CD14-positive monocyte (primary cell): ENCODE measurements at regions not wholly inside any gene's neighbourhood (a gene's known extent, or its start where the extent isn't known, plus 50 kb on each side); places are given as distances from the start of the nearest gene placed in this dataset.

Source experiments
- DNase-seq, 3 donors: peaks; one replicate each; pipeline ENCODE4 v3.0.0-alpha.2; 2011 to 2022
- H2AFZ ChIP-seq: 2 replicates; pipeline ENCODE4 v1.6.0; 2012; ENCODE audit warnings: mild to moderate bottlenecking, low read depth, low read length, inconsistent platforms; ENCODE audit not compliant: insufficient read depth, poor library complexity, severe bottlenecking
- H3K27ac ChIP-seq, 2 donors: 1 replicate in 1 of 2; 2 replicates in 1 of 2; pipeline ENCODE4 v1.5.1; 2012 to 2013; ENCODE audit warnings: low read length in 2 of 2, control low read depth in 1 of 2, inconsistent platforms in 1 of 2, low read depth in 1 of 2, mild to moderate bottlenecking in 1 of 2
- H3K27me3 ChIP-seq, 2 donors: one replicate each; pipeline versions ENCODE4 v1.6.0 to v1.6.1; 2011 to 2013; ENCODE audit warnings: low read length in 2 of 2; ENCODE audit not compliant: control insufficient read depth in 2 of 2, insufficient read depth in 2 of 2
- H3K36me3 ChIP-seq, 2 donors: replicated peaks in 1 of 2; 1 replicate in 1 of 2; 2 replicates in 1 of 2; pipeline versions ENCODE4 v1.5.1 to v1.6.1; 2012 to 2013; ENCODE audit warnings: low read length in 2 of 2, control low read depth in 1 of 2, inconsistent platforms in 1 of 2, mild to moderate bottlenecking in 1 of 2; ENCODE audit not compliant: insufficient read depth in 2 of 2, control insufficient read depth in 1 of 2
- H3K4me1 ChIP-seq, 2 donors: 1 replicate in 1 of 2; 2 replicates in 1 of 2; pipeline versions ENCODE4 v1.5.1 to v1.6.1; 2012 to 2013; ENCODE audit warnings: low read length in 2 of 2, control low read depth in 1 of 2, inconsistent platforms in 1 of 2, mild to moderate bottlenecking in 1 of 2, moderate library complexity in 1 of 2; ENCODE audit not compliant: insufficient read depth in 2 of 2, control insufficient read depth in 1 of 2
- H3K4me2 ChIP-seq: replicated peaks from 2 replicates; pipeline ENCODE3; 2012; ENCODE audit warnings: low read length, moderate library complexity, mild to moderate bottlenecking; ENCODE audit not compliant: poor library complexity, severe bottlenecking; ENCODE audit errors: extremely low read depth
- H3K4me3 ChIP-seq, 3 experiments: fragments of 200-600 bp in 1 of 3; sonication (generic) in 1 of 3; replicated peaks in 1 of 3; 1 replicate in 2 of 3; 2 replicates in 1 of 3; pipeline ENCODE4 v1.5.1; 2011 to 2013; ENCODE audit warnings: low read length in 3 of 3, mild to moderate bottlenecking in 3 of 3, control low read depth in 2 of 3, low read depth in 2 of 3, inconsistent platforms in 1 of 3, moderate library complexity in 1 of 3
- H3K79me2 ChIP-seq: 2 replicates; pipeline ENCODE4 v1.6.0; 2012; ENCODE audit warnings: mild to moderate bottlenecking, control low read depth, inconsistent platforms, low read length, moderate library complexity; ENCODE audit not compliant: insufficient read depth
- H3K9ac ChIP-seq: 2 replicates; pipeline ENCODE4 v1.6.0; 2017; ENCODE audit warnings: low read length, mild to moderate bottlenecking; ENCODE audit not compliant: insufficient read depth, poor library complexity, severe bottlenecking
- H3K9me3 ChIP-seq, 2 donors: replicated peaks in 1 of 2; 1 replicate in 1 of 2; 2 replicates in 1 of 2; pipeline versions ENCODE4 v1.5.1 to v1.6.1; 2012 to 2013; ENCODE audit warnings: low read length in 2 of 2, control low read depth in 1 of 2; ENCODE audit not compliant: control insufficient read depth in 1 of 2, insufficient read depth in 1 of 2
- H4K20me1 ChIP-seq: 2 replicates; pipeline ENCODE4 v1.6.0; 2012; ENCODE audit warnings: mild to moderate bottlenecking, low read length, control low read depth, moderate library complexity; ENCODE audit not compliant: insufficient read depth
- H3K27ac Mint-ChIP-seq, 7 donors: one replicate each; pipeline ENCODE4 v1.8.0; 2020; ENCODE audit warnings: mild to moderate bottlenecking in 7 of 7, mixed read lengths in 7 of 7, moderate library complexity in 6 of 7, inconsistent platforms in 2 of 7
- H3K27me3 Mint-ChIP-seq, 3 donors: one replicate each; pipeline ENCODE4 v1.8.0; 2021 to 2022; ENCODE audit warnings: low read depth in 3 of 3, mild to moderate bottlenecking in 3 of 3, mixed read lengths in 3 of 3, moderate library complexity in 3 of 3, inconsistent platforms in 1 of 3
- H3K36me3 Mint-ChIP-seq, 2 donors: one replicate each; pipeline ENCODE4 v1.8.0; 2020; ENCODE audit warnings: mixed read lengths in 2 of 2, inconsistent platforms in 1 of 2, mild to moderate bottlenecking in 1 of 2
- H3K4me1 Mint-ChIP-seq: one replicate; pipeline ENCODE4 v1.8.0; 2020; ENCODE audit warnings: mild to moderate bottlenecking, mixed read lengths
- H3K4me3 Mint-ChIP-seq, 2 donors: one replicate each; pipeline ENCODE4 v1.8.0; 2020; ENCODE audit warnings: mild to moderate bottlenecking in 2 of 2, mixed read lengths in 2 of 2, moderate library complexity in 1 of 2
- H3K9me3 Mint-ChIP-seq, 7 donors: one replicate each; pipeline ENCODE4 v1.8.0; 2020 to 2022; ENCODE audit warnings: mixed read lengths in 7 of 7, mild to moderate bottlenecking in 6 of 7, moderate library complexity in 6 of 7, inconsistent platforms in 2 of 7
- CTCF ChIP-seq: fragments of 200-600 bp; IDR thresholded peaks from one replicate; pipeline ENCODE4 v1.8.0; 2022; ENCODE audit warnings: antibody characterized with exemption, mild to moderate bottlenecking
- WGBS: methylation state at CpG from one replicate; pipeline ENCODE4 v1.1.5; 2013; ENCODE audit warnings: missing lambda C conversion rate; ENCODE audit not compliant: insufficient coverage; 5-methylcytosine and 5-hydroxymethylcytosine counted together
- intact Hi-C, 2 donors: fragments of 100-400 bp; cut with micrococcal nuclease; formaldehyde crosslinking; loops; one replicate each; pipeline versions ENCODE4 v1.15.0 to v1.15.1; 2023

- no CpG with 5 or more reads among the region's 1 CpG for WGBS
- Histone ChIP-seq H2AFZ (no peak overlapping the region), H3K36me3 (no peaks in the 10 kb centered on the region), H3K27me3 (no peaks in the 10 kb centered on the region), H3K27ac (no peak overlapping the region), H3K4me3 (no peak overlapping the region), H3K79me2 (no peaks in the 10 kb centered on the region), H3K4me2 (no peak overlapping the region), H3K9me3 (peaks cover 0 to 3% of the 10 kb centered on the region in 2 donors), H3K4me1 (no peaks in the 10 kb centered on the region), H3K9ac (no peak overlapping the region), H4K20me1 (no peaks in the 10 kb centered on the region)
- H3K4me1 Mint-ChIP-seq: no peaks in the 10 kb centered on the region
- DNase-seq: no peak
- no peaks in the 10 kb centered on the region for H3K27me3 Mint-ChIP-seq
- H3K9me3 Mint-ChIP-seq: peaks cover 0 to 4% (median 0%) of the 10 kb centered on the region in 7 donors
- intact Hi-C loops: no loop called here
- no peaks in the 10 kb centered on the region for H3K36me3 Mint-ChIP-seq
- no peak overlapping the region for H3K27ac Mint-ChIP-seq
- H3K4me3 Mint-ChIP-seq: no peak overlapping the region
- no peak for TF ChIP-seq CTCF
Measured at GRCh38 chr9:12973710-12974109, 198.9 kb downstream of the LURAP1L start.

DNA sequence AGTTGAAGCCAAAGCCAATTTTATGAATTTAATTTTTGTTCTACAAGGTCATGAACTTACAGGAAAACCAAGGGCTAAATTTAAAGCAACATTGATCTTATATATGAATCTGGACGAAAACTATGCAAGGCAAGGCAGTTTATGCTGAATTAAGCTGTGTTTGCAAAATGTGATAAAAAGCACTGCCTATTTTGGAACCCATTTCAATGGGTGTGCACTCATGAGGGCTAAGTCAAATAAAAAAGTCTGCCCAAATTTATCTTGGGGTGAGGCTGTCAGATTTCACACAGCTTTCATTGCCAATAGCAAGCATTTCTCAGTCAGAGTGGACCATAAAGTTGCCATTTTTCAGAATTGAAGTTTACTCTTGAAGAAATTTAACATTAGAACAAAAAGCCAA, 199.9 kb downstream of the LURAP1L start:
- H3K4me1 Mint-ChIP-seq: no peaks in the 10 kb centered on the region
- Histone ChIP-seq H3K4me2 (no peak overlapping the region), H3K9ac (no peak overlapping the region), H3K9me3 (peaks cover 0 to 3% of the 10 kb centered on the region in 2 donors), H2AFZ (no peak overlapping the region), H4K20me1 (no peaks in the 10 kb centered on the region), H3K27ac (no peak overlapping the region), H3K4me1 (no peaks in the 10 kb centered on the region), H3K79me2 (no peaks in the 10 kb centered on the region), H3K4me3 (no peak overlapping the region), H3K36me3 (no peaks in the 10 kb centered on the region), H3K27me3 (no peaks in the 10 kb centered on the region)
- TF ChIP-seq CTCF: no peak
- H3K27me3 Mint-ChIP-seq: peaks cover 0 to 2% (median 0%) of the 10 kb centered on the region in 3 donors
- no peak overlapping the region for H3K27ac Mint-ChIP-seq
- no peak for DNase-seq
- intact Hi-C loops: no loop called here
- WGBS: 44% methylated on average over 1 of the region's 1 CpG
- H3K9me3 Mint-ChIP-seq: peaks cover 0 to 4% (median 0%) of the 10 kb centered on the region in 7 donors
- no peak overlapping the region for H3K4me3 Mint-ChIP-seq
- H3K36me3 Mint-ChIP-seq: no peaks in the 10 kb centered on the region
